ENCODE measurements at regions not wholly inside any gene's neighbourhood (a gene's known extent, or its start where the extent isn't known, plus 50 kb on each side); places are given as distances from the start of the nearest gene placed in this dataset.
"Not testable (repeated sequence)": the region's sequence is repeated elsewhere in the genome, so short reads cannot be mapped to it uniquely, and the experiment has no call there.

- Histone ChIP-seq H3K4me3 (ENCODE audit: low read length) (no peak overlapping the region), H3K9me3 (ENCODE audit: insufficient read depth, low read depth, low read length) (no peaks in the 10 kb centered on the region), H3K27ac (ENCODE audit: low read depth, low read length) (no peak overlapping the region), H3K9ac (ENCODE audit: low read depth, low read length) (no peak overlapping the region), H3K36me3 (ENCODE audit: insufficient read depth, low read length) (no peaks in the 10 kb centered on the region), H3K27me3 (ENCODE audit: insufficient read depth, low read length) (no peaks in the 10 kb centered on the region), H3K4me1 (ENCODE audit: insufficient read depth, low read length) (no peaks in the 10 kb centered on the region)
- 95% methylated on average over 18 of the region's 18 CpGs for WGBS
Observed at GRCh38 chr18:11377766-11378540, 228.6 kb upstream of the PIEZO2 start.

GRCh38 chr18:11372163-11372562 lies 222.8 kb upstream of the PIEZO2 start:
- Histone ChIP-seq H3K9ac (ENCODE audit: low read depth, low read length) (no peak overlapping the region), H3K9me3 (ENCODE audit: insufficient read depth, low read depth, low read length) (no peaks in the 10 kb centered on the region), H3K36me3 (ENCODE audit: insufficient read depth, low read length) (no peaks in the 10 kb centered on the region), H3K4me1 (ENCODE audit: insufficient read depth, low read length) (no peaks in the 10 kb centered on the region), H3K27me3 (ENCODE audit: insufficient read depth, low read length) (no peaks in the 10 kb centered on the region), H3K4me3 (ENCODE audit: low read length) (no peak overlapping the region), H3K27ac (ENCODE audit: low read depth, low read length) (no peak overlapping the region)
- no CpG with 5 or more reads among the region's 2 CpGs for WGBS

- WGBS = 84% methylated on average over 7 of the region's 7 CpGs
- Histone ChIP-seq H3K36me3 (ENCODE audit: insufficient read depth, low read length) (no peaks in the 10 kb centered on the region), H3K4me3 (ENCODE audit: low read length) (no peak overlapping the region)
Observed at GRCh38 chr18:11369556-11369955, 220.2 kb upstream of the PIEZO2 start.

GRCh38 chr18:11368020-11368419 lies 218.7 kb upstream of the PIEZO2 start:
- H3K4me3 ChIP-seq (ENCODE audit: low read length) = no peak overlapping the region
- H3K9ac ChIP-seq (ENCODE audit: low read depth, low read length) = no peak overlapping the region
- no peaks in the 10 kb centered on the region for H3K9me3 ChIP-seq (ENCODE audit: insufficient read depth, low read depth, low read length)
- no peak overlapping the region for H3K27ac ChIP-seq (ENCODE audit: low read depth, low read length)
- no peaks in the 10 kb centered on the region for H3K36me3 ChIP-seq (ENCODE audit: insufficient read depth, low read length)
- peaks cover 4% of the 10 kb centered on the region; the same call in 1 of the 2 replicates for H3K4me1 ChIP-seq (ENCODE audit: insufficient read depth, low read length)
- 84% methylated on average over 3 of the region's 4 CpGs for WGBS
- no peaks in the 10 kb centered on the region for H3K27me3 ChIP-seq (ENCODE audit: insufficient read depth, low read length)

More at GRCh38 chr18:11369556-11369955, 220.2 kb upstream of the PIEZO2 start:
- Histone ChIP-seq H3K9ac (ENCODE audit: low read depth, low read length) (no peak overlapping the region), H3K4me1 (ENCODE audit: insufficient read depth, low read length) (peaks cover 4% of the 10 kb centered on the region; the same call in 1 of the 2 replicates), H3K27me3 (ENCODE audit: insufficient read depth, low read length) (no peaks in the 10 kb centered on the region), H3K9me3 (ENCODE audit: insufficient read depth, low read depth, low read length) (no peaks in the 10 kb centered on the region), H3K27ac (ENCODE audit: low read depth, low read length) (no peak overlapping the region)

GRCh38 chr18:11367351-11367750 lies 218.0 kb upstream of the PIEZO2 start:
- Histone ChIP-seq H3K9ac (ENCODE audit: low read depth, low read length) (no peak overlapping the region), H3K9me3 (ENCODE audit: insufficient read depth, low read depth, low read length) (no peaks in the 10 kb centered on the region), H3K4me3 (ENCODE audit: low read length) (no peak overlapping the region)

GRCh38 chr18:11366410-11366809 lies 217.0 kb upstream of the PIEZO2 start:
- no peak overlapping the region for H3K27ac ChIP-seq (ENCODE audit: low read depth, low read length)

More at GRCh38 chr18:11367351-11367750, 218.0 kb upstream of the PIEZO2 start:
- Histone ChIP-seq H3K4me1 (ENCODE audit: insufficient read depth, low read length) (peaks cover 4% of the 10 kb centered on the region; the same call in 1 of the 2 replicates), H3K27ac (ENCODE audit: low read depth, low read length) (no peak overlapping the region), H3K27me3 (ENCODE audit: insufficient read depth, low read length) (no peaks in the 10 kb centered on the region), H3K36me3 (ENCODE audit: insufficient read depth, low read length) (no peaks in the 10 kb centered on the region)

GRCh38 chr18:11362856-11363255 lies 213.5 kb upstream of the PIEZO2 start:
- H3K27ac ChIP-seq (ENCODE audit: low read depth, low read length) = no peak overlapping the region
- H3K9me3 ChIP-seq (ENCODE audit: insufficient read depth, low read depth, low read length) = no peaks in the 10 kb centered on the region
- no peak overlapping the region for H3K9ac ChIP-seq (ENCODE audit: low read depth, low read length)
- peaks cover 4% of the 10 kb centered on the region; the same call in 1 of the 2 replicates for H3K4me1 ChIP-seq (ENCODE audit: insufficient read depth, low read length)
- H3K27me3 ChIP-seq (ENCODE audit: insufficient read depth, low read length) = no peaks in the 10 kb centered on the region
- no peaks in the 10 kb centered on the region for H3K36me3 ChIP-seq (ENCODE audit: insufficient read depth, low read length)
- no peak overlapping the region for H3K4me3 ChIP-seq (ENCODE audit: low read length)
- WGBS = 92% methylated on average over 1 of the region's 1 CpG

More at GRCh38 chr18:11366410-11366809, 217.0 kb upstream of the PIEZO2 start:
- H3K27me3 ChIP-seq (ENCODE audit: insufficient read depth, low read length) = no peaks in the 10 kb centered on the region
- no peak overlapping the region for H3K4me3 ChIP-seq (ENCODE audit: low read length)
- no peaks in the 10 kb centered on the region for H3K36me3 ChIP-seq (ENCODE audit: insufficient read depth, low read length)
- H3K9me3 ChIP-seq (ENCODE audit: insufficient read depth, low read depth, low read length) = no peaks in the 10 kb centered on the region
- H3K4me1 ChIP-seq (ENCODE audit: insufficient read depth, low read length) = peaks cover 4% of the 10 kb centered on the region; the same call in 1 of the 2 replicates
- 71% methylated on average over 4 of the region's 4 CpGs for WGBS
- no peak overlapping the region for H3K9ac ChIP-seq (ENCODE audit: low read depth, low read length)

GRCh38 chr18:11361862-11362261 lies 212.5 kb upstream of the PIEZO2 start:
- 97% methylated on average over 4 of the region's 6 CpGs for WGBS
- not testable (repeated sequence) for H3K4me3 ChIP-seq (ENCODE audit: low read length); H3K36me3 ChIP-seq (ENCODE audit: insufficient read depth, low read length); H3K27me3 ChIP-seq (ENCODE audit: insufficient read depth, low read length); H3K9ac ChIP-seq (ENCODE audit: low read depth, low read length); H3K9me3 ChIP-seq (ENCODE audit: insufficient read depth, low read depth, low read length); H3K27ac ChIP-seq (ENCODE audit: low read depth, low read length); H3K4me1 ChIP-seq (ENCODE audit: insufficient read depth, low read length)

- Histone ChIP-seq H3K36me3 (ENCODE audit: insufficient read depth, low read length) (no peaks in the 10 kb centered on the region), H3K4me3 (ENCODE audit: low read length) (no peak overlapping the region), H3K27me3 (ENCODE audit: insufficient read depth, low read length) (no peaks in the 10 kb centered on the region), H3K27ac (ENCODE audit: low read depth, low read length) (no peak overlapping the region), H3K9ac (ENCODE audit: low read depth, low read length) (no peak overlapping the region), H3K9me3 (ENCODE audit: insufficient read depth, low read depth, low read length) (no peaks in the 10 kb centered on the region), H3K4me1 (ENCODE audit: insufficient read depth, low read length) (no peaks in the 10 kb centered on the region)
- WGBS = 100% methylated on average over 1 of the region's 1 CpG
Observed at GRCh38 chr18:11357678-11358077, 208.3 kb upstream of the PIEZO2 start.

GRCh38 chr18:11344576-11344975 lies 195.2 kb upstream of the PIEZO2 start:
- not testable (repeated sequence) for H3K27me3 ChIP-seq (ENCODE audit: insufficient read depth, low read length); H3K36me3 ChIP-seq (ENCODE audit: insufficient read depth, low read length); H3K4me1 ChIP-seq (ENCODE audit: insufficient read depth, low read length); H3K9ac ChIP-seq (ENCODE audit: low read depth, low read length); H3K27ac ChIP-seq (ENCODE audit: low read depth, low read length); H3K4me3 ChIP-seq (ENCODE audit: low read length)
- WGBS = 85% methylated on average over 17 of the region's 18 CpGs
- H3K9me3 ChIP-seq (ENCODE audit: insufficient read depth, low read depth, low read length) = peaks cover 38% of the 10 kb centered on the region

GRCh38 chr18:11343096-11343495 lies 193.7 kb upstream of the PIEZO2 start:
- peaks cover 34% of the 10 kb centered on the region for H3K9me3 ChIP-seq (ENCODE audit: insufficient read depth, low read depth, low read length)
- no peak overlapping the region for H3K9ac ChIP-seq (ENCODE audit: low read depth, low read length)
- H3K4me1 ChIP-seq (ENCODE audit: insufficient read depth, low read length) = no peaks in the 10 kb centered on the region
- H3K4me3 ChIP-seq (ENCODE audit: low read length) = no peak overlapping the region
- 94% methylated on average over 4 of the region's 4 CpGs for WGBS
- H3K27me3 ChIP-seq (ENCODE audit: insufficient read depth, low read length) = no peaks in the 10 kb centered on the region
- H3K36me3 ChIP-seq (ENCODE audit: insufficient read depth, low read length) = no peaks in the 10 kb centered on the region
- H3K27ac ChIP-seq (ENCODE audit: low read depth, low read length) = no peak overlapping the region

Measured in HUES64 (cell line).